ENCODE measurements at regions not wholly inside any gene's neighbourhood (a gene's known extent, or its start where the extent isn't known, plus 50 kb on each side); places are given as distances from the start of the nearest gene placed in this dataset.

DNA sequence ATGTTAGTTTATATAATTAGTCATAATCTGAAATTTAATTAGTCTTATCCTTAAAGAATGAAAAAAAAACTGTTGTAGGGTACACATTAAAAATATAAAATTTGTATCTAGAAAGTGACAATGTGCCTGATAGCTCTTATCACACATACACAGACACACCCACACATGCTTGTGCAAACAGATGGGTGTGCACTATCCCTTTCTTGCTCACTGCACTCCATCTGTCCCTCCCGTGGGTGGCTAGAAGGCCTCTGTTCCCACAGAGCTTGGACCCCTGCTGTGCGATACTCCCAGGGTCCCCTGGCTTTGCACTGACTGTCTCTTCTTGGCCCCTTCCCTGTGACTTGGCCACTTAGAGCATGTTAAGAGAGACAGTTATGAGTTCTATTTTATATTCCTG lies 123.9 kb upstream of the ACKR3 start:
- TF ChIP-seq, protein P1, sequence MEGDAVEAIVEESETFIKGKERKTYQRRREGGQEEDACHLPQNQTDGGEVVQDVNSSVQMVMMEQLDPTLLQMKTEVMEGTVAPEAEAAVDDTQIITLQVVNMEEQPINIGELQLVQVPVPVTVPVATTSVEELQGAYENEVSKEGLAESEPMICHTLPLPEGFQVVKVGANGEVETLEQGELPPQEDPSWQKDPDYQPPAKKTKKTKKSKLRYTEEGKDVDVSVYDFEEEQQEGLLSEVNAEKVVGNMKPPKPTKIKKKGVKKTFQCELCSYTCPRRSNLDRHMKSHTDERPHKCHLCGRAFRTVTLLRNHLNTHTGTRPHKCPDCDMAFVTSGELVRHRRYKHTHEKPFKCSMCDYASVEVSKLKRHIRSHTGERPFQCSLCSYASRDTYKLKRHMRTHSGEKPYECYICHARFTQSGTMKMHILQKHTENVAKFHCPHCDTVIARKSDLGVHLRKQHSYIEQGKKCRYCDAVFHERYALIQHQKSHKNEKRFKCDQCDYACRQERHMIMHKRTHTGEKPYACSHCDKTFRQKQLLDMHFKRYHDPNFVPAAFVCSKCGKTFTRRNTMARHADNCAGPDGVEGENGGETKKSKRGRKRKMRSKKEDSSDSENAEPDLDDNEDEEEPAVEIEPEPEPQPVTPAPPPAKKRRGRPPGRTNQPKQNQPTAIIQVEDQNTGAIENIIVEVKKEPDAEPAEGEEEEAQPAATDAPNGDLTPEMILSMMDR (conservative IDR thresholded peaks at IDR 0.05 in 1 of 2, IDR thresholded peaks at IDR 0.05 in 1 of 2; ENCODE audit: low read depth in 1 of 2, low read length in 2 of 2) = no peak
- TF ChIP-seq EZH2 (IDR thresholded peaks at IDR 0.05; ENCODE audit: low read length, missing control alignments) = no peak

All from fibroblast of lung (primary cell).